ENCODE measurements at regions not wholly inside any gene's neighbourhood (a gene's known extent, or its start where the extent isn't known, plus 50 kb on each side); places are given as distances from the start of the nearest gene placed in this dataset.
"Not testable (repeated sequence)": the region's sequence is repeated elsewhere in the genome, so short reads cannot be mapped to it uniquely, and the experiment has no call there.

DNA sequence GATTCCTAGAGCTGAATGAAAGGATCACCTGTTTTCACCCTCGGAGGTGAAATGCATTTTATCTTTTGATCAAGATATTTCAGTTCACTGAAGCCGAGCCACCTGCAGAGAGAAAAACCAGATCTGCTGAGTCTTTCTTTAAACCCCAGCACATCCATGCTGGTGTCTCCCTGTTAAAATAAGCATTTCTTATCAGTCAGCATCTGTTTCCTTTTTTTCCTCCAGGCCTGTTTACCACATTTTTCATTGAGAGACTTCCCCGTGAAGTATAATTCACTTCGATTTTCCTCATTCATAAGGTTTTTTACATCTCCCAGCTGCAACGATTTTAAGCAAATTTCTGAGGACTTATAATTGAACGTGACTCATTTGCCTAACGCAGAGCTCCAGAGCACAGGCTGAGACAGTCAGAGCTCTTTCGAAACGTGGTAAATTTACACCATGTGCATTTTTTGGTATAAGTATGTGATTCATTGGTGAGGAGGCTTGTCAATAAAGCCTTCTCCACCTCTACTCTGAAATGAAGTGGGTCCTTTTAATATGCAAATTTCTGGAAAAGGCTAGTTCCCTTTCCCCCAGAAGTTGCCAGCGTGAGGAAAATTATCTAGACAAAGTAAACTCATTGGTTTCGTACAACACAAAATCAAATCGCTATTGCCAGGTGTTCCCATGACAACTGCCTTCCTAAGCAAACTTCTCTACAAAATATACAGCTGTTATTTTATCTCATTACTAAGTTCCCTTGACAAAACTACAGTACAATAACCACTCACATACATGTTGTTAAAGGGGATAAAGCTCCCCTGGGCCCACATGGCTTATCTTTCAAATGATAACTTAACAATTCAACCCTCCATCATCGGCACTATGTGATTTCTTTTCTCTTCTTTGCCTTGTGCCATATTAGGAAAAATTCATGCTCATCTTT is 374.8 kb upstream of the AKR1E2 start:
- intact Hi-C loops (cut with micrococcal nuclease): no loop called here

DNA sequence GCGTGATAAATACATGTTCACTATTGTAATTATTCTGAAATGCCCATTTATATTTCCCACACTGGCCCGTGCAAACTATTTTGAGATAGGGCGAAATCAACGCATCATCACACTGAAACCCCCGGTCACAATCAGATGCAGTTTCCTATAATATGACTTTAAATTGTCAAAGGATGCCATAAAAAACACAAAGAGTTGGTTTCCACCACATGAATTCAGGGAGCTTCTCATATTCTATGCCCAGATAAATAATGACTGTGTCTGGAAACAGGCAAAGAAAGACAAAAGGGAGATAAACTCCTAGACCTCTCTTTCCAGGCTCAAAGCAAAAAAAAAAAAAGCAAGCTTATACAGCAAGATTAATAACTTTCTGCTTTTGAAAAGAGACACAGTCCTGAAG is 375.8 kb upstream of the AKR1E2 start:
- intact Hi-C loops (cut with micrococcal nuclease): no loop called here

DNA sequence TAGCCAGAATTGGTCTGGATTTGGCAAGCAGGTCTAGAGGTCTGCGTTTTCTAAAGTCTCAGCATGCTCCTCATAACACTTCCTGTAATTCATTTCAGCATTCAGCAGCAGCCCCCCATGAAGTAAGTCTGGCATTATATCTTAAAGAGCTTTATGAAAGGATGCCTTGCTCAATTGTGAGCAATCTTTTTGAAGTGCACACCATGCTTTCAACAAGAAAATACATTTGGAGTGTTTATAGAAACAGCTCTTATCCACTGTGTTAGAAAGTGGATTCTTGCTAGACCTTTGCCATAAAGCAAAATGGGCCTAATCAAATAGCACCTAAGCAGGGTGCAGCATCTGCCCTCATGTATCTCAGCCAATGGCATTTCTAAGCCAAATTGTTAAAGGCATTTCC is 378.0 kb upstream of the AKR1E2 start:
- intact Hi-C loops (cut with micrococcal nuclease): no loop called here

DNA sequence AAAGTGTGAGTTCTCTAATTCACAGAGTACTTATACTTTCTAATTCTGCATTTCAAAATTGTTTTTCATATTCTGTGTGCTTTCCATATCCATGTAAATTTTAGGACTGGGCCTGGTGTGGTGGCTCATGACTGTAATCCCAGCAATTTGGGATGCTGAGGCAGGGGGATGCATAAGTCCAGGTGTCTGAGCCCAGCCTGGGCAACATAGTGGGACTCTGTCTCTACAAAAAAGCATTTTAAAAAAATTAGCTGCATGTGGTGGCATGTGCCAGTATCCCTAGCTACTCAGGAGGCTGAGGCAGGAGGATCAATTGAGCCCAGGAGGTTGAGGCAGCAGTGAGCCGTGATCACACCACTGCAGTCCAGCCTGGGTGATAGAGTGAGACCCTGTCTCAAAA is 382.6 kb upstream of the AKR1E2 start:
- intact Hi-C loops (cut with micrococcal nuclease): no loop called here

DNA sequence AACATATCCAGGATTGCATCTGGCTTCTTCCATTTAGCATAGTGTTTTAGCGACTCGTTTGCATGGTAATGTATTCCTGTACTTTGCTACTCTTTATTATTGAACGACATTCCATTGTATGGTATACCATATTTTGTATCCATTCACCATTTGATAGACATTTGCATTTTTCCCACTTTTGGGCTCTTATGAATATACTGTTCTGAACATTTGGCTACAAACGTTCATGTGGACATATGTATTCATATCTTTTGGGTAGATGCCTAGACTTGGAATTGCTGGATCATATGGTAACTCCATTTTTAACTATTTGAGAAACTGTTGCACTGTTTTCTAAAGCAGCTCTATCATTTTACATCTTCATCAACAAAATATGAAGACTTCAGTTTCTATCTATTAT is 383.7 kb upstream of the AKR1E2 start:
- intact Hi-C loops (cut with micrococcal nuclease): no loop called here

DNA sequence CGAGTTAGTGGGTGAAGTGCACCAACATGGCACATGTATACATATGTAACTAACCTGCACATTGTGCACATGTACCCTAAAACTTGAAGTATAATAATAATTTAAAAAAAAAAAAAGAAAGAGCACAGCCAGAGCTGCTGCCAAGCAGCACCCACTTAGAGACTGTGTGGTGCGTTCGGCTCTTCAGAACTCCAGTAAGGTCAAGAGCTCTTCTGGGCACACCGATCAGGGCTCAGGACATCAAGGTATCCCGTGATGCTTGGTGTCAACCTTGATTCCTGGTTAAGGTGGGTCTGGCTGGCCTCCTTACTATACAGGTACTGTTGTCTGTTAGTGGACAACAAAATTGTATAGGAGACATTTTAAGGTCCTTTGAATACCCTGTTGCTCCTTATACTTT is 385.7 kb upstream of the AKR1E2 start:
- intact Hi-C loops (cut with micrococcal nuclease): no loop called here

DNA sequence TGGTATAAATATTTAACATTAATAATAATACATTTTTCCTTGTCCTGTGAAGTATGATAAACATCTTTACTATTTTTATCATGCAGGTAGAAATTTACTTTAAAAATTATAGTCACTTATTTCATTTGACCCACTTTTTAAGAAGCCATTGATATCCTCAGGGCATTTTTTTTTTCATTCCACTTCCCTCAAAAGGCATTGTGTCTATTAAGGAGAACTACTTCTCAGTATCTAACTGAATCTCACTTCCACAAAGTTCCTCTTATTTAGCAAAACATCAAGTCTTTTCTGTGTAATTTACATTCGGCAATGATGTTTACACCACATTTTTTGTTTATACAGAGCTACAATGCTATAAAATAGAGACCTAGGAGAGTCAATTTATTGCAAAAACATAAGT is 388.2 kb upstream of the AKR1E2 start:
- intact Hi-C loops (cut with micrococcal nuclease): no loop called here

DNA sequence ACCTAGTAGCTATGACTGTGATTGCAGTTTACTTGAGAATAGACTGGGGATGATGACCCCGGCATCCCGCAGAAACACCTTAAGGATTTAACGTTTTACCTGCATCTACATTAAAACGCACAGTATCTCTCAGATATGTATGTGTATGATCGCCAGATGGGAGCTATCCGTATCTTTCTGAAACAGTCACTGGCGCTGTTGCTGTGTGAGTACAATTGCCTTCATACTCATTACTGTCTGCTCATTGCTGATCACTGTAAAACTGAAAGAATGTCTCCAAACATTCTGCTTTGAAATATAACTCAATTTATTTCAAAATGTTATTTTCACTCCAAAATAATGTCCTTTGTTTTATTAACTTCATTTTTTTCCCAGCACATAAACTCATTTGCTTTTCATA is 388.9 kb upstream of the AKR1E2 start:
- intact Hi-C loops (cut with micrococcal nuclease): no loop called here

DNA sequence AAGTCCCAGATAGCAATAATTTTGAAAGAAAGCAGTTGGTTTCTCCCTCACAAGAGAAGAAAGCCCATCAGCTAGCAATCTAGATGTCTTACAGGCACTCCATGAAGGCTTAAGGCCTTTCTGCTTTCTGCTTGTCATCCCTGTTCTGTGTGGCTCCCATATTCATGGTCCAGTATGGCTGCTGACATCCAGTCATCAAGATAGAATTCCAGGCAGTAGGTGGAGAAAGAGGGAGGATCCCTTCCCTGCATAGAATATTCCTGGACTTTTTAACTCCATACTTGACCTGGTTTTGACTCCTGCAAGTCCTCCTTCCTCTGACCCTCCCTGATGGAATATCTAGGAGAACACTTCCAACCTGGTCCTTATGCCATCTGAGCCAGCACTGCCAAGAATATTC is 389.9 kb upstream of the AKR1E2 start:
- intact Hi-C loops (cut with micrococcal nuclease): no loop called here

DNA sequence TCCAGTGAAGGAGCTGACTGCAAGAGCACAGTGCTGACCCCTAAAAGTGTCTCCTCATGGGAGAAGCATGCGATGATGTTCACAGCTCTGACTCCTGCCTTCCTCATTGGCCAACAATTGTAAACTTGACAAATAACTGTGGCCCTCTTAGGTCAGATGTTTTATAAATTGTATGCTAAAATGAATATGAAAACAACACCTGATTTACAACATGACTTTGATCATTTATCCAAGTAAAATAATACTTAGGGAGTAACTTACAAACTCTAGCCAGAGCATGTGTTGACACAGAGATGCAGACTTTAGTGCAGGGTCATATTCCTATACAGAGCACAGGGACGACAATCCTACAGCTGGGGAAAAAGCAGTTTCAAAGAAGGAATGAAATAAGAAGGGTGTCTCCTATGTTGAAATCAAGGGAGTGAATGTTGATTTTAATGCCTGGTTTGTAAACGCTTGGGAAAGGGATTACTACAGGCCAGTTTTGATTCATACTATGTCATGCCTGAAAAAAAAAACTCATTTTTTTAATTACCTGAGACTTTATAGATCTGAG is 391.4 kb upstream of the AKR1E2 start:
- intact Hi-C loops (cut with micrococcal nuclease): no loop called here

DNA sequence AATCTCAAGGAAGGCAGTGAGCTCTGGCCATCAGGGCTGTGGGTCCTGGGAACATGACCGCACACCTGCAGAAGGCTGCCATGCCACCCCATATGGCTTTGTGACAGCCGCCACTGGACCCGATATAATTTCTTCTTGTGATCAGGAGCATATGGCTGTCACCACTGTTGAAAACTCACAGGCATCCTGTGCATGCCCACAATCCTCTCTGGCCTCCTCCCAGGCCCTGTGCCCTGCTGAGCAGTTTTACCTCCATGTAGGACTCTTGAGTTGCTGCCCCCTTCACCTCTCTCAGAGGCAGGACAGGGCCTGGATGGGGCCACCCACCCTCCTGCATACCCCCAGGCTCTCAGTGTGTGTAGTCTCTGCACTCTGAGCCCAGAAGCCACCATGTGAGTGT is 391.9 kb upstream of the AKR1E2 start:
- intact Hi-C loops (cut with micrococcal nuclease): no loop called here

DNA sequence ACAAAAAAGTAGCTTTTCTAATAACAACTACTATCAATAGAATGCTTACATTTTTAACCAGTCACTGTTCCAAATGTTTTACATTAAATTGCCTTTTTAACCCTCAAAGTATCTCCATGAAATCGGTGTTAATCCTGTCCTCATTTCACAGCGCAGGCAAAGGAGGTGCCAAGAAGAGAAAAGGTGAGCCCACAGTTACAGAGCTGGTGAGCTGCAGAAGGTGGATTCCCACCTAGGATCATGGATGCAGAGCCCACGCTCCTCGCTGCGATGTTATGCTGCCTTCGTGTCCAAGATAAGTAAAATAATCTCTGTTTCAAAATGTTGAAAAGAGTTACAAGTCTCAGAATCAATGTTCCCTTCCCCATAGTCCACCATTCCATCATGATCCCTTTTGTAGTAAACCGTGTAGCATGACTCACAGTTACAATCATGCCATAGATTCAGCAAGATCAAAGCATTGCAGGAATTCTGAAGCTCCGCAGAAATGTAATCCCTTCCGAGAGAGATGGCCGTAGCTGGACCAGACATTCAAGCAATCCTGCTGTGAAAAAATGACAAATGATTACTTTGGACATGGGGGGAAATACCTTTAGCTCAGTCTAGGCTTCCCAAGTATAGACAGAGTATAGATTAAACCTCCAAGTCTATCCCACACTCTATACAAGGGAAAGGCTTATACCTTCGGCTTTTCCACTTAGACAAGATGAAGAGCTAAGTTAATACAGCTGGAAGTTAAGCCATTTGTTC is 394.7 kb upstream of the AKR1E2 start:
- intact Hi-C loops (cut with micrococcal nuclease): no loop called here

DNA sequence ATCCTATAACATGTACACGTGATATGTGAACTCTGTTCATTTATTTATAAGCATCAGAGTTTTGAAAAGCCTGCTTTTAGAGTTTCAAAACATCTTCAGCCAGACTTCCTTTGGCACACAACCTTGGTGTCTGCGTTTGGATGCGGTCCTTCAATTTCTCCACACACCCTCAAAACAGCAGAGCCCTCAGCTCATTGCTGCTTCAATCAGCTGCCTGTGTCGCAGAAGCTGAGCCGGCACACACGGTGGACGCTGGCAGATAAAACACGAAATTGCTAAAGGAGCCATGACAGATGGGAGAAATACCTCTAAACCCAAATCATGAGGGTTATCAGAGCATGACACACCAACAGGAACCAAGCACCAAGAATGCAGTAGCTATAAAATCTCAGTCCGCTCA is 396.4 kb upstream of the AKR1E2 start:
- intact Hi-C loops (cut with micrococcal nuclease): no loop called here

DNA sequence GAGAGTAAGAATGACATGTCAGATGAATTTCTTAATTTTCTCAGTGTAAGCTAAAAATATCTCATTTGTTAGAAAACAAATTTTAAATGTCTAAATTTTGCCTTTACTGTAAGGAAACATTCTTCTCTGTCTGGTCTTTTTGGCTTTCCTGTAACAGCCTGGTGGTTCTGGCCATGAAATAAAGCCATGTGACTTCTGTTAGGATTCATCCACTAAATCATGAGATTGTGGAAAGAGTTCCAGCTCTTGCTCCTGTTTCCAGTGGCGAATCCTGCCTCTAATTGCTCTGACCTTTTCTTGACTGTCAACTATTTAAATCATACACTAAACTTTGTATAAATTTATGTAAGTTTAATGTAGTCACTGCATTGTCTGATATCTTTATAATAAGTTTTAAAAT is 398.5 kb upstream of the AKR1E2 start:
- intact Hi-C loops (cut with micrococcal nuclease): no loop called here

DNA sequence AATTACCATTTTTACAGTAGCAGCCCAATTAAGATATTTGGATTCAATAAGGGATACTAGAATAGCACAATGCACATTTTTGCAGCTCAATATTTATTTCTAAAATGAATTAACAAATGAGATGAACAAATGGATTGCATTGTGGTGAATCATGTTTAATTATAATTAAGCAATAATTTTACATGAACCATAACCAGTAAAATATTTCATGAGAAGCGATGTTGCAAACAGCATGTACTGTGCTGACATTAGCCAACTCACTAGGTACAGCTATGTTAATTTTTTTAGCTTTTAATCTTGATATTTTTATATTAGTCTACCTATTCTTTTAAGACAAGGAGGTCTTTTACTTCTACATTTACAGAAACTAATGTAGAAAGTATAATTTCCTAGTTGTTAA is 399.1 kb upstream of the AKR1E2 start:
- intact Hi-C loops (cut with micrococcal nuclease): no loop called here

DNA sequence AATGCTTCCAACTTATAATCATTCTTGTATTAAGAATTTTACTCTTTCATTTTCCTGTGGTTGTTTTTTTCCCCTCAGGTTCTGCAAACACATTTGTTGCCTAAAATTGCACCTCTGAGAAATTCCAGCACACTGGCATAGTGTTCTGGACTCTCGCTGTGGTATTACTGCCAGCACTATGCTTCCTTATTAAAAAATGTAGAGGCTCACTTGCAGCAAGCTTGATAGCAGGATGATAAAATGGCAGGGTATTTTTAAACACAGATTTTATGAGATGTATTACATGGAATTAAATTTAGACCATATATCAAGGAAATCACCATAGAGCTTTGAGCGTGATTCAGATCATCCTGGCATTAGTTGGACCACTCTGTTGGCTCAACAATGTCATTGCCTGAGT is 416.7 kb upstream of the AKR1E2 start:
- intact Hi-C loops (cut with micrococcal nuclease): no loop called here

DNA sequence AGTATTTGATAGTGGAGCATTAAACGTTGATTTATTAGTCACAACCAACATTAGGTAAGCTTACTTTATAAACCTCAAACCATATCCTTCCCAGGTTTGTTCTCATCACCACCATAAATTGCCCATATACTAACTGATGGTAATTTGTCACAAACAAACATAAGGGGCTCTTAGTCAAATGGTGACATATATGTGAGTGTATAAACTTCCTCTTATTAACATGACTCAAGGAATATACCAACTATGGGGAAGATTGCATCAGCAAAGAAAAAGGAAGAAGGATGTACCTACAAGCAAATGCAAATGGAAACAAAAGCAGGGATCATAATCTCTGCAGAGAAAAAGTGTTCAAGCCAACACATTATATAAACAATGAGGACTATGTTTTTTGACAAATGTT is 418.2 kb upstream of the AKR1E2 start:
- intact Hi-C loops (cut with micrococcal nuclease): no loop called here

DNA sequence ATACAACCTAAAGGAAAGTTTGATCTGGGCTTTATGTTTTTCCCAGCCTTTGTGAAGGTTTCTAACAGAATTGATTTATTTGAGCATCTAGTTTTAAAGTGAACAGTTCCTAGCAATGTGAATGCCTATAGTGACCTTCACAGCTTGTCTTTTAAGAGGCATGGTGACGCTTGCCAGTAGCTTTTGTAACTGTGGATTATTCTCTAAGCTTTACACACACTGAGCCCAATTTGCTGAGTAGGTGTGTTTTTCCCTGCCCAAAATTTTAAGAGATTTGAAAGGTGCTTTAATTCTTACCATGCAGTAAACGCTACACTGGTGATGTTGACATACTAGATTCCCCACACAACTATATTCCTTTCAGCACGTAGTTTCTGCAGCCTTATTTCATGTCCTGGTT is 420.2 kb upstream of the AKR1E2 start:
- intact Hi-C loops (cut with micrococcal nuclease): no loop called here

DNA sequence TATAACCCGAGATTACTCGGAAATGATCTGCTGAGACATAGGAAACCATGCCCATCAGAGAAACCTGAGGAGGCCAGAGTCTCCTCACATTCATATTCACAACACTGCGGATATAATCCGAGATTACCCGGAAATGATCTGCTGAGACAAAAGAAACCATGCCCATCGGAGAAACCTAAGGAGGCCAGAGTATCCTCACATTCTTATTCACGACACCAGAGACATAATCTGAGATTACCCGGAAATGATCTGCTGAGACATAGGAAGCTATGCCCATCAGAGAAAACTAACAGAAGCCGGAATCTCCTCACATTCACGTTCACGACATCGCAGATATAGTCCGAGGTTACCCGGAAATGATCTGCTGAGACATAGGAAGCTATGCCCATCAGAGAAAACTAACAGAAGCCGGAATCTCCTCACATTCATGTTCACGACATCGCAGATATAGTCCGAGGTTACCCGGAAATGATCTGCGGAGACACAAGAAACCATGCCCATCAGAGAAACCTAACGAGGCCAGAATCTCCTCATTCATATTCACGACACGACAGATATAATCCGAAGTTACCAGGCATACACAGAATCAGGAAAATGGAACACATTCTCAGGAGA is 422.3 kb upstream of the AKR1E2 start:
- intact Hi-C loops (cut with micrococcal nuclease): no loop called here

DNA sequence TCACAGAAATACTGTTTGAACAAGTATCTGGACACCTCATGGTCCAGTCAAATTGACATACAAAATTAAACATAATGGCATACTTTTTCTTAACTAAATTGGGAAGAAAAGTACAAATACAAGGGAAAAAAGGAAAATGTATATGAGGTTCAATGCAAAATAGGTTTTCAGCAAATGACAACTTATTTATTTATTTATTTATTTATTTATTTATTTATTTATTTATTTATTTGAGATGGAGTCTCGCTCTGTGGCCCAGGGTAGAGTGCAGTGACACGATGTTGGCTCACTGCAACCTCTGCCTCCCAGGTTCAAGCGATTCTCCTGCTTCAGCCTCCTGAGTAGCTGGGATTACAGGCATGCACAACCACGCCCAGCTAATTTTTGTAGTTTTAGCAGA is 424.9 kb upstream of the AKR1E2 start:
- intact Hi-C loops (cut with micrococcal nuclease): not testable (repeated sequence)

DNA sequence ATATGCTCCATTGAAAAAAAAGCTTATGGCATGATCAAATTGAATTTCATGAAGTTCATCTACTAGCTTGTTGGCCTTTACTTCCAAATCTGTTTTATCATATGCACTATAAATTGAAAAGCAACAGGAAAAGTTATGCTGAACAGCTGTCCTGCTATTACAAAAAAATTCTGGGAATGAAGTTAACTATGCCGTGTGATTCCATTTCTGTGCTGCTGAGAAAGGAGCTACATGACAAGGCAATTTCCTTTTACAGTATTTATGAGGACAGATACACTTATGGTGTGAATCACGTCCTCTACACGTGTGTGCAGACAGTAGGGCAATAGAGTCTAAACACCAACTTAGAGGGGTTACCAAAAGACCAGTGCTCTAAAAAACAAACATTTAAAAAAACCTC is 426.5 kb upstream of the AKR1E2 start:
- intact Hi-C loops (cut with micrococcal nuclease): no loop called here

DNA sequence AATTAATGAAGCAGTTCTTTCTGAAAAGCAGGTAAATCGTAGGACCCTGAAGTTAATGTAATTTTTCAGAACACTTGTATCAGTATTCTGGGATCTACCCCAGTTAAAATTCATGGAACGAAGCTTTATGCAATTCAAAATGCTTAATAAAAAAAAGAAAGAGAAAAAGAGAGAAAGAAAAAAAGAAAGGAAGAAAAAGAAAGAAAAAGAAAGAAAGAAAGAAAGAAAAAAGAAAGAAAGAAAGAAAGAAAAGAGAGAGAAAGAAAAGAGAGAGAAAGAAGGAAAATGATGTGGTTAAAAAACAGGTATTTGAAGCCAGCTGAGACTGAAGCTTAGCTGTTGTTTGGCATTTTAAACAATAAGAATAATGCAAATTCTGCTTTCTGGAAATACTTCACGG is 427.4 kb upstream of the AKR1E2 start:
- intact Hi-C loops (cut with micrococcal nuclease): no loop called here
